GM12865 (cell line): ENCODE measurements at regions not wholly inside any gene's neighbourhood (a gene's known extent, or its start where the extent isn't known, plus 50 kb on each side); places are given as distances from the start of the nearest gene placed in this dataset.
"Not testable (repeated sequence)": the region's sequence is repeated elsewhere in the genome, so short reads cannot be mapped to it uniquely, and the experiment has no call there.

ENCODE experiments used
- DNase-seq: peaks from one replicate; pipeline ENCODE4 v3.0.0; 2010; ENCODE audit warnings: low read depth
- H3K4me3 ChIP-seq: 2 replicates; pipeline ENCODE4 v1.5.1; 2011; ENCODE audit warnings: mild to moderate bottlenecking, low read depth, low read length, control low read depth
- CTCF ChIP-seq: IDR thresholded peaks from 2 replicates; pipeline ENCODE4 v1.5.1; 2011; ENCODE audit warnings: low read length, control low read depth, low read depth, inconsistent platforms; ENCODE audit not compliant: insufficient read depth; ENCODE audit errors: missing control alignments

DNA sequence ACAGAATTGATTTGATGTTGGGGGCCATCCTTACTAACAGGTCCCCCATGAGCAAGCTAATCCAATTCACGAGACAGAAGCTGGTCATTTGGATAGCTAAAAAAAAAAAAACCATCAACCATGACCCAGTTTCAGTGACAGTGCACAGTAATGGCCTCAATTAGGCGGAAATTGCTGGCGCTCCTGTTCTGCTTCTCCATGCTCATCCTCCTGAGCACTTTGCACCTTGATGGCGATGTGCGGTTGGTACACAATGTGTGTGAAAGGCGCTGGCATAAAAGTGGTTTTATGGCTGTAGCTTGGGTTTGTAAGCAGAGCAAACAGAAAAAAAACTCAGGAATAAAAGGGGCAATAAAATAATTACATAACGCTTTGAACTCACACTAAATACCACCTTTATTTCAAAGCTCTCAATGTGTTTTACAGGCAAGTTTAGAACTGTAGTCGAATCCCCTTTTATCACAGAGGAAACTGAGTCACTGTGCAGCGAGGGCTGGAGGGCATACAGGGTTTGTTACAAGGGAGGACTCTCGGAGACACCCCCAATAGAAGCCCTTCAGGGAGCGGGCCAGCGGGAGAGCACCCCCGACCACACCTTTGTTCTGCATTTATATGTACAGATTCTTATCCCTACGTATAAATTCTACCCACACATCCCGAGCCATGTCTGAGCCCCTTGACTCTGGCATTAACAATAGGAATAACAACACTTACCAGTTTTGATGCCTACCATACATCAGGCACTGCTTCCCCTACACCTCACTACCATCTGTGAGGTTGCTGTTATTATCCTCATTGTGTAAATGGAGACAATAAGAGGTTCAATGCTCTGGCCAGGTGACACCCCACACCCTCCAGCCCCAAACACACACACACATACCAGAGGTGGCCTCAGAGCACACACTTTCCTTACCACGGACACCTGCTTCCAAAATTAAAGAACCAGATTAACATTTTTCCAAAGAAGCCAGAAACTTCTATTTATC lies 213.5 kb upstream of the IRF2BP2 start:
- no peak for TF ChIP-seq CTCF
- no peak for DNase-seq
- no peak overlapping the region for H3K4me3 ChIP-seq

DNA sequence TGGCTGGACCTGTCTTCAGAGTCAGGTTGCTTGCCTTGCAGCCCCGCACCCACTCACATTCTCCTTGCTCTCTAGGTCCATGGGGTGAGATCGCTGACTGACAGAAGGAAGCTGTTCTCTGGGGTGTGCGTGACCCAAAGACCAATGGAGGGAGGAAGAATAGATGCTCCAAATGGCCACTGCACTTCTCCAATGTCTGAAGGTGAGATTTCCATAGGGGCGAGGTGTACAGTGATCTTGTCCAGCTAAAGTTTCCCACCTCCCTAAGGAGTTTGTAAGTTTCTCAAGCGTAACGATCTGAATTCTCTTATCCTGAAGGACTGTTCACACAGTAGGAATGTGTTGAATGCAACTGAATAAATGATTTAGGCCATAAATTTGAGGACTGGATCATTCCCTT lies 211.9 kb upstream of the IRF2BP2 start:
- DNase-seq, result no peak
- no peak overlapping the region for H3K4me3 ChIP-seq
- TF ChIP-seq CTCF, result no peak

GRCh38 chr1:234820597-234820996 lies 210.6 kb upstream of the IRF2BP2 start:
- no peak for TF ChIP-seq CTCF
- DNase-seq, result no peak
- no peak overlapping the region for H3K4me3 ChIP-seq

DNA sequence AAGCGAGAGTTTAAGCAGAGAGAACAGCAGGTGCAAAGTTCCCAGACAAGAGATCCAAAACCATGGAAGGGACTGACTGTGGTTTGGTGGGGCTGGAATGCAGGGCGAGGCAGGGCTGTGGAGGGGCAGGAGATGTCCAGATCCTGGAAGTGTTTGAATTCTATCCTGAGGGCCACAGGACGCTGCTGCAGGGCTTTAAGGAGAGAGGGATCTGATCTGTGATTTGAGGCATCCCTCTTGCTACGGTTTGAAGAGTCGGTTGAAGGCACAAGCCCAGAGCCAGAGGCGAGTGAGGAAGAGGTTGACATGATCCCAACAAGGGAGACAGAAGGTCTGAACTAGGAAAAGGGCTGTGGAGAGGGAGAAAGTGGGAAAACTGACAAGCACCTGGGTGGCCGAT lies 209.9 kb upstream of the IRF2BP2 start:
- DNase-seq, H3K4me3 ChIP-seq: not testable (repeated sequence)

GRCh38 chr1:234818040-234818387 lies 208.0 kb upstream of the IRF2BP2 start:
- not testable (repeated sequence) for H3K4me3 ChIP-seq, DNase-seq

DNA sequence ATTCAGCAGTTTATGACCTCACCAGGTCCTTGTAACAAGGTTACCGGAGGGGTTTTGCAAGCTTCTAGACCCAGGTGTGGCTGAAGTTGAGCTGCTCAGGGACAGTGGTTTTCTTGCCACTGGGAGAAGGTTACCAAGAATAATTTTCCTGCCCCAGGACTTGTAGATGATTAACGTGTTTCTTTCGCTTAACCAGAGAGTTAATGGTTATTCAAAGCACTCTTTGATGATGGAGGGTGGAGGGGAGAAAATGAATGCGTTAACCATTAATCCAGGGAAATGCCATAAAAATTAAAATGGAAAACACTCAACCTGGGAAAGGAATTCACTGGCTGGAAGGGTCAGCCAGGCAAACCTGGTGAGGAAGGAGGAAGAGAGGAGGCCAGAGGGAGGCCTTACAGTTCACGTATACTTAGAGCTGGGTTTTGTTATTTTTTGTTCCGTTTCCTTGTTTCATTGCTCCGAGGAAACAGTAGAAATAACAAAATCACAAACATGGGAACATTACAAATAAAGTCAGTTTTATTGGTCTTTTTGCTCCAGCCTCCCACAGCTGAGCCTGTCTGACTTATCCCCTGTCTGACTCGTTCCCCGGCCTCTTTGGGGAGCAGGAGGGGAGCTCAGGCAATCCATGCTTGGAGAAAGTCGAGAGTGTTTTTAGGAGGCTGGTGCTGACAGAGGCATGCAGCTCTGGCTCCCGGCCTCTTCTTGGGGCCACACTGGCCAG lies 207.5 kb upstream of the IRF2BP2 start:
- DNase-seq, H3K4me3 ChIP-seq: not testable (repeated sequence)

DNA sequence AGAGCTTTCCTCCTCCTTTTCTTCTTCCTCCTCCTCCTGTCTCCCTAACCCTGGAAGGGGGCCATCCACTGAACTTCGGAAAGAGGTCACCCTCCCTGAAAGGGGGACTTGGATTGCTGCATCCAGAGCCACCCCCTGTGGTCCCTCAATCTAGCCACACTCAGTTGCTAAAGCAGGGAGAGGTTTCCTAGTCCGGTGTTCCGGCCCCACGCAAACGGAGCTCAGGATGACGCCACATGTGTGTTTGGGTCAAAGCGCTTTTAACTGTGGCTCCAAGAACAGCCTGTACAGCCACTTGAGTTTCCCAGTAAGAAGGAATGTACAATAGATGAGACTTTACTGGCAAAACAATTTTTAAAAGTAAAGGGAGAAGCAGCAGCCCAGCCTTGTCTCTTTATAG lies 206.9 kb upstream of the IRF2BP2 start:
- DNase-seq, result not testable (repeated sequence)

GRCh38 chr1:234816186-234816851 lies 206.3 kb upstream of the IRF2BP2 start:
- H3K4me3 ChIP-seq, DNase-seq: not testable (repeated sequence)

More for the DNA sequence above, 206.9 kb upstream of the IRF2BP2 start:
- not testable (repeated sequence) for H3K4me3 ChIP-seq

DNA sequence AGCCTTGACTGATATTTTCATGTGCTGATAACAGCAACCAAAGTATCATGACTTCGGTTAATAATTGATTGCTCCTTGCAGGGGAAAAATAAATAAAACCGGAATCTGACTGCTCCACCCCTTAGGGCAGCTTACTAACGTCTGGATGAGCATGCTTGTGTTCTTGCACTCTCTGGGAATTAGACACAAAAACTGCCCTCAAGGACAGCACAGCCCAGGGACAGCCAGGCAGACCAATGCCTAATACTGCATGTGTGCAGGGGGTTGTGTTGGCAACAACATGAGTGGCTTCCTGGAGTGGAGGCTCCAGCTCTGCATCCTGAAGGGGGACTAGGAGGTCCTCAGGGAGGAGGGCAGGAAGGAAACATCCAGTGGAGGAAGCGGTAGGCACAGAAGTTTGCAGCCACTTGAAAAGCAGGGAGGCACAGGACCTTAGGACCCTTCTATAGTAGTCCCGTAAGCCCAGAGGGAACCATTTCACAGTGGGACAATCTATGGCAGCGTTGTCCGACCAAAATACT lies 205.4 kb upstream of the IRF2BP2 start:
- not testable (repeated sequence) for H3K4me3 ChIP-seq, DNase-seq

DNA sequence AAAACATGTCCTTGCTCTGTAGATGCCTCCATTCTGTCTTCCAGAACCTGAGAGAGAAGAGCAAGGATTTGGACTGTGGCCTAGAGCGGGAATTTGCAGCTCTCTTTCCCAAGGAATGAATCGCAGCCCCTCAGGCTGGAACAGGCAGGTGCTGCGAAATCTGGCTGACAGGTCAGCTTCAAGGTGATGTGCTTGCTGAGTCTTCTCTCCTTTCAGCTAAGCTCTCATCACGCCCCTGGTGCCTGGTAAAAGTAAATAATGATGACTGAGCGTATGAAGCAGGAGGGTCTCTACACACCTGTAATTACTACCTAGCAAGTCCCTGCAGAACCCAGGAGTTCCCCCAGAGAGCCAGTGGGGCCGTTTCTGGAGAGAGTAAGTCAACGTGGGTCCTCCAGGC lies 204.3 kb upstream of the IRF2BP2 start:
- DNase-seq, H3K4me3 ChIP-seq: not testable (repeated sequence)

- H3K4me3 ChIP-seq, DNase-seq: not testable (repeated sequence)
Observed at GRCh38 chr1:234811824-234812223, 201.8 kb upstream of the IRF2BP2 start.

DNA sequence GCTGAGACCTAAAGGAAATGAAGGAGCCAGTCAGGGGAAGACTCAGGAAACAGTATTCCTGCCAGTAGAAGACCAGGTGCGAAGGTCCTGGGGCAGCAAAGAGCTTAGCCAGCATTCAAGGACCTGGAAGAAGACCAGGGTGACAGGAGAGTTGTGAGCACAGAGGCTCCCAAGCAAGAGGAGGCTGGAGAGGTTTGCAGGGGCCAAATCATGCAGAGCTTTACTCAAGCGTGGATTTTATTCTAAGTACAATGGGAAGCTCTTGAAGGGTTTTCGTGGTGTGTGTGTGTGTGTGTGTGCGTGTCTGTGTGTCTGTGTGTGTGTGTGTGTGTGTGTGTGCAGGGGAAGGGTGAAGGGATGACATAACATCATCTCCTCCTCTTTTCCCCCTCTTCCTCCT lies 200.7 kb upstream of the IRF2BP2 start:
- H3K4me3 ChIP-seq, DNase-seq: not testable (repeated sequence)

DNA sequence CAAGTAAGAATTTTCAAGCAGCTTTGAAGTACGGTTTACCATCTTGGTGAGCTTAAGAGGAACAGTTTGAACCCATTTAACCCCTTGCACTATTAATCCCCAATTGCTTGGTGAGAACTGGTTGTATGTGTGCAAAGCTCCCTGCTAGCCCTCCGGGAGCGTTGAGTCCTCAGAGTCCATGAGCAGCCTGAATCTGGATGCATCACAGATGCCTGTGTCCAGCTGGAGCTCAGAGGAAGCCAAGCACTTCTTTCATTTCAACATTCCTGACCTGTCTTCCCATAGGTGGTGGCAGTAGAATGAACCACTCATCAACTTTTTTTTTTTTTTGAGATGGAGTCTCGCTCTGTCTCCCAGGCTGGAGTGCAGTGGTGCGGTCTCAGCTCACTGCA lies 199.9 kb upstream of the IRF2BP2 start:
- DNase-seq, H3K4me3 ChIP-seq: not testable (repeated sequence)

- not testable (repeated sequence) for H3K4me3 ChIP-seq
- peak; percentile 52 for DNase-seq
Observed at GRCh38 chr1:234808943-234809853, 199.2 kb upstream of the IRF2BP2 start.
